GM19239 (cell line): ENCODE measurements at regions not wholly inside any gene's neighbourhood (a gene's known extent, or its start where the extent isn't known, plus 50 kb on each side); places are given as distances from the start of the nearest gene placed in this dataset.
"Not testable (repeated sequence)": the region's sequence is repeated elsewhere in the genome, so short reads cannot be mapped to it uniquely, and the experiment has no call there.

ENCODE experiments used
- DNase-seq: peaks from one replicate; pipeline ENCODE4 v3.0.0; 2011; ENCODE audit warnings: low spot score; ENCODE audit not compliant: insufficient read length
- FAIRE-seq: peaks from 2 replicates; lab custom pipeline; 2011; peaks lifted over from hg19 to GRCh38; lab: Jason Lieb, UNC

DNA sequence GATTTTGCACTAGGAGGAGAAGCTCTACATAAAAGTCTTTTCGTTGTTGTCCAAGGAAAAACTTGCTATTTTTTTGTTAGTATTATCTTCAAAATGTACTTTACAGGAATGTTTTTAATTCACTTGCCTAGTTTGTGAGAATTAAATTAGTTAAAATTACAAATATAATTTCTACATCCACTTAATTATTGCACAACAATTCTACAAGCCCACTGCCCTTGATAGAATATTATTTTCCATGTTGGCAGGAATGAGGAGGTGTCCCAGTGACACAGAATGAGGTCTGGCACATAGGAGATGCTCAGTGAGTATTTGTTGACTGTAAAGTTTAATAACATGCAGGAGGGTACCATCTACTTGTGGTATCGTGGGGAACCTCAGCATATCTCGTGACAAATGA is 255.4 kb downstream of the SDHAF3 start:
- DNase-seq: no peak
- FAIRE-seq: no peak

DNA sequence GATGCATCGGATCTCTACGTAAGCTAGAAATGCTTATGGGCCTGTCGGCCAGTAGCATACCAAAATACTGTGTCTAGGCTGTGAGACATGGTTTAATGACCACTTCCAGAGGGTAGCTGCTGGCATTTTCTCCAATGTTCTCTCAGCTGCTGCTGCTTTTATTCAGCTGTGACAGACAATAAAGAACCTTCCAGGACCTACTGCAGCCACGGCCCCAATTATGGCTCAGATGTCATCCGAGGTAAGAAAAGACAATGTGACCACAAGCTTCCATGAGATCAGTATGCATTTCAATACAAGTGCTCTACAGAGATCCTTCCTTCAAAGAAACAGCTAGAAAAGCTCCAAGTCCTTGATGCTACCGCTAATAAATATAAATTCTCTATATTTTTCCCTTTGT is 256.2 kb downstream of the SDHAF3 start:
- FAIRE-seq: no peak
- no peak for DNase-seq

DNA sequence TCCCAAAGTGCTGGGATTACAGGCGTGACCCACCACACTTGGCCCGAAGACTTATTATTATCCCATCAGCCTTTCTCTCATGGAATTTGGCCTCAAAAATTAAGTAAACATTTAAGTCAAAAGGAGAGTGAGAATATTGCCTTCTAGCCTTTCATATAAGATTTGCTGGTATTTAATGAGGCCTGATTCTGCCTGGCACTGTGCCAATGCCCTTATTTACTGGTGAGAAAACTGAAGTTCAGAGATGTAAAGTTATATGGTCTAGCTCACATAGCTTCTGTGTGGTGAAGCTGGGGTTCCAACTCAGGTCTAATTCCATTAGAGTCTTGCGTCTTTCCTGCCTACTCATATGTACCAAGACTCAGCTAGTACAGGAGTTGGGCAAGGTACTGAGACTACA is 260.2 kb downstream of the SDHAF3 start:
- DNase-seq (no peak), FAIRE-seq (no peak)

DNA sequence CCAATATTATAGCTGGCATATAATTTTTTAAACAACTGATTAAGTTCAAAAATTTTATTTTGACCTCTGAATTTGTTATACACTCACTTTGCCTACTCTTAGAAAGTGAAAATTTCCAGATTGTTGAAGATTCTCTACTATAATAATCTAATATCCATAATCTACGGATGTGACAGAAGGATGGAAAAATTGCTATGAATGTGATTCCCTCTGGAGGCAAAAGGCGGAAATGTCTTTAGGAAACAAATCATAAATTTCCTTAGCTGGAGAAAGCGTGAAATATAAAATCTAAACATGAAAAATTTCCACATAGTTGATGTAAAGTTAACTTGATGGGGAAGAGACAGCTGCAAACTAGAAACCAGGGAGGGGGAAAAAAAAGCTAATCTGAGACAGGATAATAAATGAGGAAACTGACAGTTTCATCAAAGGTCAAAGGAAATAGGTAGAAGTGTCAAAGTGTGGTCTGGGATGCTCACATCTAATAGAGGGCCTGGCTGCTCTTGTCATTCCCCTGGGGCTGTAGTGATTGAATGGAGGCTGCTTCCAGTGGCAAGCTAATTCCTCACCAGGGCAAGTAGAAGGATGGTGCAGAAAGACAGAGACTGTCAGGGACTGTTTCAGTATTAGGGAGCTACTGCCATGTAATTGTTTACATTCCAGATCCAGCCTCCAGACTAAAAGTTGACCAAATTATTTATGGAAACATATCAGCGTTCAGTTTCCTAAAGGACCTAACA is 264.5 kb downstream of the SDHAF3 start:
- FAIRE-seq (no peak), DNase-seq (no peak)

DNA sequence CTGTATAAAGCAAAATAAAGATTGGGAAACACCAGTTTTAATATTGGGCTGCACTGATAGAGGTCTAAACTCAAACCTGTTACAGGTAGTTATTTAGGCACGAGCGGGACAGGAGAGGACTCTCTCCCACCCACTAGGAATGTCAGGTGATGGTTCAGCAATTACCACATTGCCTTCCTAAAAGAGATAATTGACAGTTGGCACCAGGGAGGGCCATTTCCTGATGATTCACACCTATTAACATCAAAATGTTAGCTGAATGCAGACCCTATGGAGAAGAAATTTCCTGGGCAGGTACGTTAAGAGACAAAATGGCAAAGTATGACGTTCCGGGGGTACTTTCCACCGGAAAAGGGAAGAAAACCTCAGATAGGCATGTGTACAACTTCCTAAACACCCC is 272.6 kb downstream of the SDHAF3 start:
- FAIRE-seq (no peak), DNase-seq (no peak)

DNA sequence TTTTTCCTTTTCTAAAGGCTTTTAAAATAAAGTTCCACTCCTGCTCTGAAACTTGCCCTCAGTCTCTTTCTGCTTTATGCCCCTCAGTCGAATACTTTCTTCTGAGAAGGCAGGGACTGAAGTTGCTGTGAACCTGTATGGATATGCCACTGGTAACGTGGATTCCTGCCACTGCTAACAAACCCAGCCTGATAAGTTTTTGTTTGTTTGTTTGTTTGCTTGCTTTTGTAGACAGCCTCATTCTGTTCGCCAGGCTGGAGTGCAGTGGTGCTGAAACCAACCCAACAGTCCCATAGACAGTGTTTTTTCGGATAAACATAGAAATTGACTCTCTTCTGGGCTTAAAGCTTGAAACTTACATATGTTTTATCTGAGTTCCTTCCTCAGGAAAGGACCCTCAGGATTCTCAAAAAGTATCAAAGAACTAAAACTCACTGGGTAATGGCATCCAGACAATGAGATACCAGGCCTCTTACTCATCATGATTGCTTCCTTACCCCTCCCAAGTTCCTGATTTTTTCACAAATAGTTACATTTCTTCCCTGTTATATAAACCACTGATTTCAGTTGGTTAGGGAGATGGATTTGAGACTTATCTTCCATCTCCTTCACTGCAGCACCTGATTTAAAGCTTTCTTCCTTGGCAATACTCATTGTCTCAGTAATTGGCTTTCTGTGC is 273.6 kb downstream of the SDHAF3 start:
- FAIRE-seq (no peak), DNase-seq (no peak)

DNA sequence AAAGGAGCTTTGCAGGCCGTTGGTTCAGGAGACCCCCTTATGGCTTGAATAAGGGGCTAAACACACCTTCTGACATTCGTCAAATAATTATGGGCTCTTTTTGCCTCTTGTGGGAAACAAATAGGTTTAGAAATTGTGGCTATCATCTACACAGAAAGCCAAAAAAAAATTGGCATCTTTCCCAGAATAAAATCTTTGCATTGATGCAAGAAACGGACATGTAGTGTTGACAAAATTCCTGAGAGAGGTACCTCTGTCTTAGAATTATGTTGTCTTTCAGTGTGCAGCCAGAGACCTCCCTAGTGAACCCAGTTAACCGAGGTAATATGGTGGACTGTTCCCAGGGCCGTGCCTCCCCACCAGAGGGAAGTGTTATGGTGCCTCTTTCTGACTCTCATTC is 283.9 kb downstream of the SDHAF3 start:
- no peak for DNase-seq
- FAIRE-seq: no peak

DNA sequence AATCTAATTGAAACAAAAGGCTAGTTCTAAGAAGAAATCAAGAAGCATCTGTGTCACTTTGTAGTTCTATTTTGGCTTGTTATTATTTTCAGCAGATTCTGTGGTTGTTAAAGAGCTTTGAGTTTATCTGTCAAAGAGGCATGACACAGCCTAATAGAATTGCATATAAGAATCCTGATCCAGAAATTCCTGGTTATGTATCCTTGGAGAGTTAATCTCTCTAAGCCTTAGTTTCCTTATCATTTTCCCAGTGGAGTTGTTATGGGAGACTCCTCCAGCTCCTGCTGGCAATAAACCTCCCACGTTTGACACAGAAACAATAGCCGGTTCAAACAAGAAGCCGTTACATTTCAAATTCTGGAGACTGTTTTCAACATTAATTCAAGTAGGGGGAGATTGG is 288.3 kb downstream of the SDHAF3 start:
- DNase-seq (no peak), FAIRE-seq (no peak)

DNA sequence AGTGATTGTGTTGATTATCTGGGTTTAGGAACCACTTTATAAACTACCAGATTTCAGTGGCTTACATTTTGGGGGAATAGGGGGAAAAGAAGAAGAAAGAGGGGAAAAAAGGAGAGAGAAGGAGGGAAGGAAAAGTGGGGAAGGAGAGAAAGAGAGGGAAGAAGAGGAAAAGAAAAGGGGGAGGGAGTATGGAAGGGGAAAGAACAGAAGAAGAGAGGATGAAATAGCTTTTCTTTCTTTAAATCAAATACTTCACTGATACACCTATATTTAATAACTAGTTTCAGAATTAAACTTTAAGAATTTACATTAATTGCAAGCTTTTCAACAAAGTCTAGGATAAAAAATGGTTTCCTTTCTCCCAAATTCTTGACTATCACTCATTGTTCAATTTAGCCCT is 289.6 kb downstream of the SDHAF3 start:
- FAIRE-seq: no peak
- DNase-seq: no peak

DNA sequence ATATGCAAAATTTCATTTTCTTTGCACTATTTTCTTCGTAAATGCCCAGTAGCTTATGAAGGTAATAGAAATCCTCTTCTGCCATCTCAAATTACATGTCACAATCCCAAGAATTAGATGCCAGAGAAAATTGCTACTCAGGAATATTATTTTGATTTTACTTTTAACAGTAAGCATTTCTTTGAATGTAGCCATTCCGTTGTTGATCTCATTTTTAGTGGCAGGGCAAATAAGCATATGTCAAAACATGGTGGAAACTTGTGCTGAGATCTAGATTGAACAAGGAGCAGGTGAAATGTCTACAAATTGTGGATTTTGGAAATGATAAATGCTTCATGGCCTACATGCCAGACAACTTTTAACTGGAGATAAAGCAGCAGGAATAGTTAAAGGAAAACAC is 291.8 kb downstream of the SDHAF3 start:
- FAIRE-seq (no peak), DNase-seq (no peak)

DNA sequence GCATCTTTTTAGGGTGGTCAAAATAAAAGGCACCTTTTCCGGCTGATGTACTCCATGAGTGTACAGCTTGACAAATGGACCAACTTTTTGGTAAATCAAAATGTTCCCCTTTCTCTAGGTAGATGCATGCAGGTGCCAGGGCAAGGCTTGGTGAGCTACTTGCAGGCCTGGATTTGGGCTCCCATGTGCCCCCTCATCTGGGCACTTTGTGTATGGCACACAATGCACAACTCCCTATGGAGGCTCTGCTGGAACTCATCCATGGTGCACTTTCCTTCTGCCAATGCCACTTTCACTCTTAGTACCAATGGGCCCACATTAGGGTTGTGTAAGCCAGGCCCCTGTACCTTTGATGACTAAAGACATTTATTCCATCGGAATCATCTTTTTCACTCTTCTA is 300.8 kb downstream of the SDHAF3 start:
- FAIRE-seq (no peak), DNase-seq (no peak)

DNA sequence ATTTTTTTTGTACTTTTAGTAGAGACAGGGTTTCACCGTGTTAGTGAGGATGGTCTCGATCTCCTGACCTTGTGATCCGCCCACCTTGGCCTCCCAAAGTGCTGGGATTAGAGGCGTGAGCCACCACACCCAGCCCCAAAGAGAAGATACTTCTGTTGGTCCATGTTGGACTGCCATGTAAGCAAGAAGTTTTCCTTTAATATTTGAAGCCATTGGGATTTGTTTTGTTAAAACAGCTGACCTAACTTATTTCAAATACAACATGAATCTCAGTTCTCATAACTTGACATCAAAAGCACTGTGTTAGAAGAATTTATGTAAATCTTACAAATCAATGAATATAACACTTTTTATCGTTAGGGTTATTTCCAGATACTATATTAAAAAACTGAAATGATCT is 302.4 kb downstream of the SDHAF3 start:
- DNase-seq (no peak), FAIRE-seq (no peak)

DNA sequence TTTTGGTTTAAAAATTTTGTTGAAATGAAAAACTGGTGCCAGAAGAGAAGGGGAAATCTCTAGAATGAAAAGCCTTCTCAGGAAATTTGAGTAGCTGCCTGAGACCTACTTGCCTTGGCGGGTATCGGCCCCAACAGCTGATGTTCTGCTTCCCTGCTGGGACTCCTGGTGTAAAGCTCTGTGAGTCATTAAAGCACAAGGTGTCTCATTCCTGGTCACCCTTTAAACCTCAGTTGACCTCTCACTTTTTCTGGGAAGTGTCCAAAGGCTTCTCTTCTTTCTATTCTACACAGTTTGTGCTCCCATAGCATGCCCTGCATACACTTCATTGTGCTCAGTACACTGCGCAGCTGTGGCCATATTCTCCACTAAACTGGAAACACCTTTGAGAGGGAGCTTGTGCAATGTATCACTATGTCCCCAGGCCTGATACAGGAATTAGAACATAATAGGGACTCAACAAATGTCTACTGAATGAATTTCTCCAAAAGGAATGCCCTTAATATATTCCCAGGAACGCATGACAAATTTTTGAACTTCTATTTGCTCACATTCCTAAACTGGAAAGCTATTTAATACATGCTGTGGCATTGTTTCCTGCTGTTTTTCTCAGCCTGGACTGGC is 303.9 kb downstream of the SDHAF3 start:
- FAIRE-seq: no peak
- DNase-seq: no peak

DNA sequence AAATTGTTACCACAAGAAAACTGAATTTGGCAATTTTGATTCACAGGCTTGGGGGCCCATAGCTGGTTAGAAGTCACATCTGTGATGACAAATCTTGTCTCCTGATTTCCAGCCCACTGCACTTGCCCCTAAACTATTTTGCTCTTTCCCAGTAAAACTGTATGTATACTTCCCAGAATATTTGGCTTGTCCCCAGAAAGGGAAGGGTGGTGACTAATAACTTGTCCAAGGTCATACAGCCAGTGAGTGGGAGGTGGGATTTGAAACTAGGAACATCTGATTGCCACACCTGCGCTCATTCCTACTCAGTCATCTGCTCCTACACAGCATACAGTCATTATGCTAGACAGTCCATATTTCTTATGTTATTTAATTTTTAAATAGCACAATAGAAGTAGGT is 304.5 kb downstream of the SDHAF3 start:
- DNase-seq (no peak), FAIRE-seq (no peak)

DNA sequence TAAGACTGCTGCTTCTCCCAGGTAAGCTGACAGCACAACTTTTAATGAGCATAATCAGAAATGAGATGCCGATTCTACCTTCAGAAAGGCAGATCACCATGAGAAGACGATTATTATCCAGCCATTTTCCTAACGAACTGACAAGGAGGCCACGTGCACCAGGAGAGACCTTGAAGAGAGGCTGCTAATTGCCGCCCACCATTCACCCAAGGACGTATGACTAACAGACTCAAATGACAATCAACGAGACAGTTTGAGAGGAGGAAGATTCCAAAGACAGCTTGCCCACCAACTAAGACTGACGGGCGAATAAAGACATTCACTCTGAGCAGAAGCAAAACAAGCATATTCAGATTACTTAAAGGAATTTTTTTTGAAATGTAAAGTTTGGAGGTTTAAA is 301.9 kb upstream of the TAC1 start:
- FAIRE-seq (no peak), DNase-seq (no peak)

DNA sequence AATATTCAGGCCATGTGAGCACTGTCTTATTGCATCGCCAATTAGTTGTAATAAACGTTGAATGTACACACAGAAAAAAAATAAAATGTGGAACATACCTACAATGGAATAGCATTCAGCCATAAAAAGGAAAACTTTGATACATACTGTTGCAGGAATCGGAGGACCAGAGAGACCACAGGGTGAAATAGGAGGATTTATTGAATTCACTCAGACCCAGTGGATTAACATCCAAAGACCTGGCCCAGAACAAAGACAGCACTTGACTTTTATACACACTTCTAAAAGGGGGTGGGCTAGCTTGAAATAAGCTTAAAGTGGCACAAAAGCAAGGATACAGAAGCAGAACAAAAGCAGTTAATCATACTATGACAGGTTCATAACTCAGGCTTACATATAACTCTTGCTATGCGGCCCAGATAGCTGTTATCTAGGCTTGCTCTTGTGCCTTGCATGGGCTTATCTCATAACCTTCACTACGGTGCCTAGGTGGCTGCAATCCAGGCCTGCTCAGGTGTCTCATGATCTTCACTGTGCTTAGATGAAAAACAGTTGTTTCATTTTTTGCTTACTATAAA is 292.2 kb upstream of the TAC1 start:
- FAIRE-seq: no peak
- DNase-seq: no peak

DNA sequence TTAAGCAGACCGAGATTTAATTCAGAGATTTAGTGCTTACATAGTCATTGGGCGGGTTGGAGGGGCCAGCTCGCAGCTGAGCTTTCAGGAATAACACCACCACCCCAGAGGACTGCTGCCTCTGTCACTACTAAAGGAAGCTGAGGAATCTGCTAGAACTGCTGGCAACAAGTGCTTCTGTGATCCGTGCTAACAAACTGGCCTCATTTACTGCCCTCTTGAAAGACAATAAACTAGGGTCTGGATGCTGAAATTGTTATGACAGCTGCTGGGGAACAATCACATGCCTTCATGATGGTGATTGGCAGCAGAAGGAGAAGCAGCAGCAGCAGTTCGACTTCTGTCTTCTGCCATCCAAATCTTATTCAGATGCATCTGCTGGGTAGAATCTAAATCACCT is 285.5 kb upstream of the TAC1 start:
- no peak for FAIRE-seq
- no peak for DNase-seq

DNA sequence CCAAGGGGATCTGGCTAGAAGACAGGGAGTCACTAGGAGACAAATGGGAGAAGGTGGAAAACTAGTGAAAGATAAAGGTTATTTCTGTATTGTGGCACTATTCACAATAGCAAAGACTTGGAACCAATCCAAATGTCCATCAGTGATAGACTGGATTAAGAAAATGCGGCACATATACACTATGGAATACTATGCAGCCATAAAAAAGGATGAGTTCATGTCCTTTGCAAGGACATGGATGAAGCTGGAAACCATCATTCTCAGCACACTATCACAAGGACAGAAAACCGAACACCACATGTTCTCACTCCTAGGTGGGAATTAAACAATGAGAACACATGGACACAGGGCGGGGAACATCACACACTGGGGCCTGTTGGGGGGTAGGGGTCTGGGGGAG is 282.4 kb upstream of the TAC1 start:
- not testable (repeated sequence) for DNase-seq, FAIRE-seq

DNA sequence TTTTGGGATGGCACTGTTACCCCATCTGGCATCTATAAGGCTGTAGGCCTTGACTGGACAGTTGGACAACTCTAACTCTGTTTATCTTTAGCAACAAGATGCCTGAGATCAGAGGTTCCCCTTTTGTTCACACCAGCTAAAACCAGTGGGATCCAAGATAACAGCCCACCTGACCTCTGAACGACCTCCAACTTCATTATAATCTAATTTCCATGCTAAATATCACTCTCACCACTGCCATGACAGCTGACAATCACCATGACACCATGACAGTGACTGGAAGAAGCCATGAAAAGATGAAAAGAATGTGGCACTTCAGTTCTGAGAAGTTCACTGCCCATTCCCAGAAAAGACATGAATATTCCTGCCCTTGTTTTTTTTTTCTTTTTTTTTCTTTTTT is 281.4 kb upstream of the TAC1 start:
- FAIRE-seq (no peak), DNase-seq (no peak)

DNA sequence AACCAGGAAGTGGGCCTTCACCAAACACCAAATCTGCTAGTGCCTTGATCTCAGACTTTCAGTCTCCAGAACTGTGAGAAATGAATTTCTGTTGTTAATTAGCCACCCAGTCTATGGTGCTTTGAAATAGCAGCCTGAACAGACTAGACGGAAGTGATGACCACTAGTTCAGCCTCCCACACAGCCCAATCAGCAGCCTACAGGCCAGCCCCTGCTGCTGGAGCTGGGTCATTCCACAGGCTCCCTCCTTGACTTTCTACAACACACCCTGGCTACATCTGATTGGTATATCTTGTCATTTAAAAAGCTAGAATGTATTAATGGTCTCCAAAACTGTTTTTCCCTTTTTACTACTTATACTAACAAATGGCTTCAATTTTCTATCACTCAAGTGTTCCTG is 277.2 kb upstream of the TAC1 start:
- DNase-seq (no peak), FAIRE-seq (no peak)

DNA sequence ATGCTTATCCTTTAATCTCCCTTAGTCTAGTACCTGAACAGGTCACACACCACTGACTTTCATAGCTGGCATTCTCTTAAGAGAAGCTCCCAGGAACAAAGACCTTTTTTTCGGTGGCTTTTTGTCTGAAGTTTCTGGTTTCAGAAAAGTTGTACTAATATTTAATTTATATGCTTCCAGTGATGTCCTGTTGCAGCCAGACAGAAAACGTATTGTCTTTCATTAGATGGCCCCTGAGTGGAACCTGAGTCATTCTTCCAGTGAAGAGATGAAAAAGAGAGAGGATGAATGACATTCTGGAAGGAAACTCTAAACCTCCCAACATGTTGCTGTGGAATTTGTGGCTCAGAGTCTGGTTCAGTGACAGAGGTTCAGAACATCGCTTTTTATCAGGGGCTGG is 274.8 kb upstream of the TAC1 start:
- DNase-seq (no peak), FAIRE-seq (no peak)
